ENCODE measurements at regions not wholly inside any gene's neighbourhood (a gene's known extent, or its start where the extent isn't known, plus 50 kb on each side); places are given as distances from the start of the nearest gene placed in this dataset.

DNA sequence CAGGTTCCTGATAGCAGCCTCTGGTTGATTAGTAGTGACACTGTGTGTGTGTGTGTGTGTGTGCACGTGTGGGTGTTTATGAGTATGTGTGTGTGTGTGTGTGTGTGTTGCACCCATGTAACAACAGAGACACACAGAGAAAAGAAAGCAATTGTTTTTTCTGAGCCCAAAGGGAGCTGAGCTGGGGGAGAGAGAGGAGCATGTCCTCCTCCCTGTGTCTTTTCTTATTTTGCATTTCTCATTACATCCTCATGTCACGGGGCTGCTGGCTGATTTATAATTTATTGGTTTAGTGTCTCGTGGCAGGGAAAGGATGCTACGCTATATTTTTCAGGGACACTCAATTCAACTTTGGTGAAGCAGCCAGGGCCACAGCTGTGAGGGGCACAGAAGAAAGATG, 511.4 kb downstream of the BCOR start:
- POLR2A ChIA-PET, result no interaction called here
- Histone ChIP-seq H3K9me3 (no peaks in the 10 kb centered on the region), H3K36me3 (ENCODE audit: control insufficient read depth, insufficient read depth, low read length) (no peaks in the 10 kb centered on the region), H3K4me3 (ENCODE audit: low read depth, low read length) (no peak overlapping the region), H3K27me3 (replicated peaks; ENCODE audit: control insufficient read depth, insufficient read depth, low read length) (no peaks in the 10 kb centered on the region), H3K4me1 (no peaks in the 10 kb centered on the region)
- H3K27ac Mint-ChIP-seq (ENCODE audit: unreplicated experiment), result no peak overlapping the region
- H3K36me3 Mint-ChIP-seq (ENCODE audit: insufficient read depth, unreplicated experiment), result no peaks in the 10 kb centered on the region
- H3K4me3 Mint-ChIP-seq (ENCODE audit: unreplicated experiment), result no peak overlapping the region
- BruUV-seq (replicated peaks), result no TSS peak
- CTCF ChIA-PET, result no interaction called here
- TF ChIP-seq, protein P1, sequence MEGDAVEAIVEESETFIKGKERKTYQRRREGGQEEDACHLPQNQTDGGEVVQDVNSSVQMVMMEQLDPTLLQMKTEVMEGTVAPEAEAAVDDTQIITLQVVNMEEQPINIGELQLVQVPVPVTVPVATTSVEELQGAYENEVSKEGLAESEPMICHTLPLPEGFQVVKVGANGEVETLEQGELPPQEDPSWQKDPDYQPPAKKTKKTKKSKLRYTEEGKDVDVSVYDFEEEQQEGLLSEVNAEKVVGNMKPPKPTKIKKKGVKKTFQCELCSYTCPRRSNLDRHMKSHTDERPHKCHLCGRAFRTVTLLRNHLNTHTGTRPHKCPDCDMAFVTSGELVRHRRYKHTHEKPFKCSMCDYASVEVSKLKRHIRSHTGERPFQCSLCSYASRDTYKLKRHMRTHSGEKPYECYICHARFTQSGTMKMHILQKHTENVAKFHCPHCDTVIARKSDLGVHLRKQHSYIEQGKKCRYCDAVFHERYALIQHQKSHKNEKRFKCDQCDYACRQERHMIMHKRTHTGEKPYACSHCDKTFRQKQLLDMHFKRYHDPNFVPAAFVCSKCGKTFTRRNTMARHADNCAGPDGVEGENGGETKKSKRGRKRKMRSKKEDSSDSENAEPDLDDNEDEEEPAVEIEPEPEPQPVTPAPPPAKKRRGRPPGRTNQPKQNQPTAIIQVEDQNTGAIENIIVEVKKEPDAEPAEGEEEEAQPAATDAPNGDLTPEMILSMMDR (IDR thresholded peaks at IDR 0.05; ENCODE audit: insufficient read depth in 1 of 2, low read depth in 1 of 2, low read length in 1 of 2, severe bottlenecking in 1 of 2, unreplicated experiment in 1 of 2), result no peak
- no peaks in the 10 kb centered on the region for H3K27me3 Mint-ChIP-seq (ENCODE audit: insufficient read depth, unreplicated experiment)
- no peaks in the 10 kb centered on the region for H3K4me1 Mint-ChIP-seq (ENCODE audit: low read depth, unreplicated experiment)
- no peak for DNase-seq
- intact Hi-C loops (cut with micrococcal nuclease; ENCODE audit: unreplicated experiment), result no loop called here
- H3K9me3 Mint-ChIP-seq (ENCODE audit: unreplicated experiment), result no peaks in the 10 kb centered on the region

DNA sequence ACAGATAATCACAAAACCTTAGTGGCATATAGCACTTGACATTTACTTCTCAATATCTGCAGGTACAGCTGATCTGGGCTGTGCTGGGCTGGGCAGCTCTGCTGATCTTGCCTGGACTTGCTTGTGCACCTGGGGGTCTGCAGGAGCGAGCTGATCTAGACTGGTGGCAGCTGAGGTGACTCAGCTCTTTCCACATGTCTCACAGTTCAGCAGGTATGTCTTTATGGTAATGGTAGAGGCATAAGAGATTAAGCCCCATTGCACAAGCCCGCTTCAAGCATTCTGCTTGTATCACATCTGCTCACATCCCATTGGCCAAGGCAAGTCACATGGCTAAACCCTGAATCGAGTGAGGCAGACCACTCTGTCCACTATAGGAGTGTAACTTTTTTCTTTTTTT, 506.7 kb downstream of the BCOR start:
- no peaks in the 10 kb centered on the region for H3K4me1 ChIP-seq
- H3K27me3 ChIP-seq (replicated peaks; ENCODE audit: control insufficient read depth, insufficient read depth, low read length), result no peaks in the 10 kb centered on the region
- TF ChIP-seq, protein P1 (IDR thresholded peaks at IDR 0.05; ENCODE audit: insufficient read depth in 1 of 2, low read depth in 1 of 2, low read length in 1 of 2, severe bottlenecking in 1 of 2, unreplicated experiment in 1 of 2), result no peak
- CTCF ChIA-PET, result no interaction called here
- Mint-ChIP-seq H3K27me3 (ENCODE audit: insufficient read depth, unreplicated experiment) (peaks cover 3% of the 10 kb centered on the region), H3K9me3 (ENCODE audit: unreplicated experiment) (no peaks in the 10 kb centered on the region), H3K27ac (ENCODE audit: unreplicated experiment) (no peak overlapping the region), H3K36me3 (ENCODE audit: insufficient read depth, unreplicated experiment) (no peaks in the 10 kb centered on the region), H3K4me1 (ENCODE audit: low read depth, unreplicated experiment) (no peaks in the 10 kb centered on the region), H3K4me3 (ENCODE audit: unreplicated experiment) (no peak overlapping the region)
- H3K36me3 ChIP-seq (ENCODE audit: control insufficient read depth, insufficient read depth, low read length), result no peaks in the 10 kb centered on the region
- no TSS peak for BruUV-seq (replicated peaks)
- no peak for DNase-seq
- intact Hi-C loops (cut with micrococcal nuclease; ENCODE audit: unreplicated experiment), result no loop called here
- no peaks in the 10 kb centered on the region for H3K9me3 ChIP-seq
- no peak overlapping the region for H3K4me3 ChIP-seq (ENCODE audit: low read depth, low read length)
- POLR2A ChIA-PET, result no interaction called here

DNA sequence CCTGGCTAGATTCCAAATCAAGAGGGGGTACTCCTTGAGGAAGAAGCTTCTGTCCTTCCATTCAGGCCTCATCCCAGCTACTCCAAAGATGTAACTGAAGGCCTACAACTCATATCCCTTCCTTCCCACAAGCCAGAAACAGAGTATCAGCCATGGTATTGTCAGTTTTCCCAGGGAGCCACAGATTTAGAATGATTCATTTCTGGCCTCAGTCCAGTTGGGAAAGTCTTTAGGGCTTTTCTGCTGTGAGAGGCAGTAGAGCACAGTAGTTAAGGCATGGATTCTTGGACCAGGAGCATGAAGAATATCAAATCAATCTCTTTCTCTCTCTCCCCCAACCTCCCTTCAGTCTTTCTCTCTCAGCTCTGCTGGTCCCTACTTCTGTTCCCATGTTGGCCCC, 505.0 kb downstream of the BCOR start:
- CTCF ChIA-PET, result no interaction called here
- BruUV-seq (replicated peaks), result no TSS peak

More for the DNA sequence above, 505.0 kb downstream of the BCOR start:
- Mint-ChIP-seq H3K27me3 (ENCODE audit: insufficient read depth, unreplicated experiment) (peaks cover 3% of the 10 kb centered on the region), H3K36me3 (ENCODE audit: insufficient read depth, unreplicated experiment) (no peaks in the 10 kb centered on the region), H3K9me3 (ENCODE audit: unreplicated experiment) (no peaks in the 10 kb centered on the region), H3K4me3 (ENCODE audit: unreplicated experiment) (no peak overlapping the region), H3K27ac (ENCODE audit: unreplicated experiment) (no peak overlapping the region), H3K4me1 (ENCODE audit: low read depth, unreplicated experiment) (no peaks in the 10 kb centered on the region)
- POLR2A ChIA-PET, result no interaction called here
- DNase-seq, result no peak
- TF ChIP-seq, protein P1 (IDR thresholded peaks at IDR 0.05; ENCODE audit: insufficient read depth in 1 of 2, low read depth in 1 of 2, low read length in 1 of 2, severe bottlenecking in 1 of 2, unreplicated experiment in 1 of 2), result no peak
- no peak overlapping the region for H3K4me3 ChIP-seq (ENCODE audit: low read depth, low read length)
- no peaks in the 10 kb centered on the region for H3K27me3 ChIP-seq (replicated peaks; ENCODE audit: control insufficient read depth, insufficient read depth, low read length)
- H3K9me3 ChIP-seq, result no peaks in the 10 kb centered on the region
- H3K36me3 ChIP-seq (ENCODE audit: control insufficient read depth, insufficient read depth, low read length), result no peaks in the 10 kb centered on the region
- no peaks in the 10 kb centered on the region for H3K4me1 ChIP-seq
- intact Hi-C loops (cut with micrococcal nuclease; ENCODE audit: unreplicated experiment), result no loop called here

All from Caco-2 (cell line).